ENCODE measurements at regions not wholly inside any gene's neighbourhood (a gene's known extent, or its start where the extent isn't known, plus 50 kb on each side); places are given as distances from the start of the nearest gene placed in this dataset.

- no peak for DNase-seq (ENCODE audit: low read depth)
- H3K4me3 ChIP-seq (ENCODE audit: low read depth, low read length): no peak overlapping the region
- TF ChIP-seq, protein P1, sequence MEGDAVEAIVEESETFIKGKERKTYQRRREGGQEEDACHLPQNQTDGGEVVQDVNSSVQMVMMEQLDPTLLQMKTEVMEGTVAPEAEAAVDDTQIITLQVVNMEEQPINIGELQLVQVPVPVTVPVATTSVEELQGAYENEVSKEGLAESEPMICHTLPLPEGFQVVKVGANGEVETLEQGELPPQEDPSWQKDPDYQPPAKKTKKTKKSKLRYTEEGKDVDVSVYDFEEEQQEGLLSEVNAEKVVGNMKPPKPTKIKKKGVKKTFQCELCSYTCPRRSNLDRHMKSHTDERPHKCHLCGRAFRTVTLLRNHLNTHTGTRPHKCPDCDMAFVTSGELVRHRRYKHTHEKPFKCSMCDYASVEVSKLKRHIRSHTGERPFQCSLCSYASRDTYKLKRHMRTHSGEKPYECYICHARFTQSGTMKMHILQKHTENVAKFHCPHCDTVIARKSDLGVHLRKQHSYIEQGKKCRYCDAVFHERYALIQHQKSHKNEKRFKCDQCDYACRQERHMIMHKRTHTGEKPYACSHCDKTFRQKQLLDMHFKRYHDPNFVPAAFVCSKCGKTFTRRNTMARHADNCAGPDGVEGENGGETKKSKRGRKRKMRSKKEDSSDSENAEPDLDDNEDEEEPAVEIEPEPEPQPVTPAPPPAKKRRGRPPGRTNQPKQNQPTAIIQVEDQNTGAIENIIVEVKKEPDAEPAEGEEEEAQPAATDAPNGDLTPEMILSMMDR (IDR thresholded peaks at IDR 0.05; ENCODE audit: insufficient read depth, low read depth, low read length): no peak
Measured at GRCh38 chr14:95398630-95399547, 79.2 kb upstream of the CLMN start.

- TF ChIP-seq, protein P1 (IDR thresholded peaks at IDR 0.05; ENCODE audit: insufficient read depth, low read depth, low read length): no peak
- DNase-seq (ENCODE audit: low read depth): no peak
- H3K4me3 ChIP-seq (ENCODE audit: low read depth, low read length): no peak overlapping the region
Measured at GRCh38 chr14:95397325-95397724, 77.6 kb upstream of the CLMN start.

DNA sequence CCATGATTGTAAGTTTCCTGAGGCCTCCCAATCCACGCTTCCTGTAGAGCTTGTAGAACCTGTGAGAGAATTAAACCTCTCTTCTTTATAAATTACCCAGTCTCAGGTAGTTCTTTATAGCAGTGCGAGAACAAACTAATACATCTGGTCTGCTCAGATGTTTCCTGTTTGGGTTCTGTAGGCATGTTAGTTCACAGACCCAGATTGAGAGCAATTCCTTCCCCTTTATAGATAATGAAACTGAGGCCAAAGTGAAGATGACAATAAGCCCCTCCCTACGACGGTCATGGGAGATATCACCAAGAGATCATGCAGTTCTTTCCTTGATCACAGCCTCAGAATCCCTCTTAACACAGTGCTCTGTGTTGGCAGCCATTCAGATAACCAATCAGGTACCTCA, 76.5 kb upstream of the CLMN start:
- TF ChIP-seq, protein P1 (IDR thresholded peaks at IDR 0.05; ENCODE audit: insufficient read depth, low read depth, low read length): no peak
- no peak for DNase-seq (ENCODE audit: low read depth)
- H3K4me3 ChIP-seq (ENCODE audit: low read depth, low read length): no peak overlapping the region

DNA sequence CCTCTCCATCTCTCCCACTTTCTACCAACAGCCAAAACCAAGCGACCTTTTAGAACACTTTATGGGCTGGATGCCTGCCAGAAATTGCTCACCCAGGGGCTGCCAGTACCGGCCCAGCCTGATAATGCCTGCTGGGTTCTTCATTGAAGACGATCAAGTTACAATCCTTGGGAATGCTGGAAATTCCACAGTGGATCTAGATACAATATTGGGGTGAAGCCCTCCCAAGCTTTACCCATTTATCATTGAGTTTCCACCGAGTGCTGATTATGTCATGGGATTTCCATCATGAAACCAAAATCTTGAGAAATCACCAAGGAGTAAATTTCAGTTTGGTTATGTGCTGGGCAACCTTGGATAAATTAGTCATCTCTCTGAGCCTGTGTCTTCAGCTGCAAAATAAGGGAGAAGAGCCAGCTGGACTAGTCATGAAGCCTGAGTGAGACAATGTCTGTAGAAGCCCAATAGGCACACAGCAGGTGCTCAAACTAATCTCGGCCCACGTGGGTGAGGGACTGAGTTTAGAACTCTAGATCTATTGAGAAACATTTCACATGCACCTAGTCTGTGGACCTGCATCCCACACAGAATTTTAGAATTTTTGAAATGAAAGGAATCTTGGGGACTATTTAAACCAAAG, 75.5 kb upstream of the CLMN start:
- H3K4me3 ChIP-seq (ENCODE audit: low read depth, low read length): no peak overlapping the region
- DNase-seq (ENCODE audit: low read depth): no peak
- TF ChIP-seq, protein P1 (IDR thresholded peaks at IDR 0.05; ENCODE audit: insufficient read depth, low read depth, low read length): no peak

- DNase-seq (ENCODE audit: low read depth): no peak
- TF ChIP-seq, protein P1 (IDR thresholded peaks at IDR 0.05; ENCODE audit: insufficient read depth, low read depth, low read length): no peak
- H3K4me3 ChIP-seq (ENCODE audit: low read depth, low read length): no peak overlapping the region
Measured at GRCh38 chr14:95394297-95395097, 74.8 kb upstream of the CLMN start.

GRCh38 chr14:95392841-95393240, 73.1 kb upstream of the CLMN start:
- no peak overlapping the region for H3K4me3 ChIP-seq (ENCODE audit: low read depth, low read length)
- TF ChIP-seq, protein P1 (IDR thresholded peaks at IDR 0.05; ENCODE audit: insufficient read depth, low read depth, low read length): no peak
- DNase-seq (ENCODE audit: low read depth): no peak

Measured in fibroblast of villous mesenchyme (primary cell).